Ishikawa (cell line): ENCODE measurements at regions not wholly inside any gene's neighbourhood (a gene's known extent, or its start where the extent isn't known, plus 50 kb on each side); places are given as distances from the start of the nearest gene placed in this dataset.

Experiments
- CEBPB ChIP-seq: IDR thresholded peaks from 2 replicates; pipeline ENCODE4 v1.6.1; 2012
- EGR1 ChIP-seq: IDR thresholded peaks from 2 replicates; pipeline ENCODE4 v1.6.1; 2012
- EP300 ChIP-seq: IDR thresholded peaks from 2 replicates; pipeline ENCODE4 v1.6.1; 2012; ENCODE audit warnings: borderline replicate concordance
- FOXM1 ChIP-seq: IDR thresholded peaks from 2 replicates; pipeline ENCODE4 v1.6.1; 2012; ENCODE audit warnings: low read depth, borderline replicate concordance
- MAX ChIP-seq: IDR thresholded peaks from 2 replicates; pipeline ENCODE4 v1.6.1; 2012
- NFIC ChIP-seq: IDR thresholded peaks from 2 replicates; pipeline ENCODE4 v1.6.1; 2012
- RAD21 ChIP-seq: IDR thresholded peaks from 2 replicates; pipeline ENCODE4 v1.6.1; 2012; ENCODE audit warnings: low read depth
- TAF1 ChIP-seq: IDR thresholded peaks from 2 replicates; pipeline ENCODE4 v1.6.1; 2012; ENCODE audit warnings: low read depth, mild to moderate bottlenecking
- TCF12 ChIP-seq: IDR thresholded peaks from 2 replicates; pipeline ENCODE4 v1.6.1; 2012; ENCODE audit warnings: low read depth
- TEAD4 ChIP-seq: IDR thresholded peaks from 2 replicates; pipeline ENCODE4 v1.6.1; 2012
- YY1 ChIP-seq: IDR thresholded peaks from 2 replicates; pipeline ENCODE4 v1.6.1; 2012; ENCODE audit warnings: low read depth
- ZBTB7A ChIP-seq: IDR thresholded peaks from 2 replicates; pipeline ENCODE4 v1.6.1; 2012; ENCODE audit warnings: low read depth
- TF ChIP-seq, protein P1 (sequence below): IDR thresholded peaks from 2 replicates; pipeline ENCODE4 v1.6.1; 2012; ENCODE audit warnings: low read depth, mild to moderate bottlenecking

GRCh38 chr1:195908121-195908520 is 700.1 kb downstream of the KCNT2 start:
- TF ChIP-seq TAF1 (no peak), EGR1 (no peak), FOXM1 (no peak), NFIC (no peak), EP300 (no peak), MAX (no peak), TEAD4 (no peak), YY1 (no peak), RAD21 (no peak), CEBPB (no peak), ZBTB7A (no peak), TCF12 (no peak)
- TF ChIP-seq, protein P1, sequence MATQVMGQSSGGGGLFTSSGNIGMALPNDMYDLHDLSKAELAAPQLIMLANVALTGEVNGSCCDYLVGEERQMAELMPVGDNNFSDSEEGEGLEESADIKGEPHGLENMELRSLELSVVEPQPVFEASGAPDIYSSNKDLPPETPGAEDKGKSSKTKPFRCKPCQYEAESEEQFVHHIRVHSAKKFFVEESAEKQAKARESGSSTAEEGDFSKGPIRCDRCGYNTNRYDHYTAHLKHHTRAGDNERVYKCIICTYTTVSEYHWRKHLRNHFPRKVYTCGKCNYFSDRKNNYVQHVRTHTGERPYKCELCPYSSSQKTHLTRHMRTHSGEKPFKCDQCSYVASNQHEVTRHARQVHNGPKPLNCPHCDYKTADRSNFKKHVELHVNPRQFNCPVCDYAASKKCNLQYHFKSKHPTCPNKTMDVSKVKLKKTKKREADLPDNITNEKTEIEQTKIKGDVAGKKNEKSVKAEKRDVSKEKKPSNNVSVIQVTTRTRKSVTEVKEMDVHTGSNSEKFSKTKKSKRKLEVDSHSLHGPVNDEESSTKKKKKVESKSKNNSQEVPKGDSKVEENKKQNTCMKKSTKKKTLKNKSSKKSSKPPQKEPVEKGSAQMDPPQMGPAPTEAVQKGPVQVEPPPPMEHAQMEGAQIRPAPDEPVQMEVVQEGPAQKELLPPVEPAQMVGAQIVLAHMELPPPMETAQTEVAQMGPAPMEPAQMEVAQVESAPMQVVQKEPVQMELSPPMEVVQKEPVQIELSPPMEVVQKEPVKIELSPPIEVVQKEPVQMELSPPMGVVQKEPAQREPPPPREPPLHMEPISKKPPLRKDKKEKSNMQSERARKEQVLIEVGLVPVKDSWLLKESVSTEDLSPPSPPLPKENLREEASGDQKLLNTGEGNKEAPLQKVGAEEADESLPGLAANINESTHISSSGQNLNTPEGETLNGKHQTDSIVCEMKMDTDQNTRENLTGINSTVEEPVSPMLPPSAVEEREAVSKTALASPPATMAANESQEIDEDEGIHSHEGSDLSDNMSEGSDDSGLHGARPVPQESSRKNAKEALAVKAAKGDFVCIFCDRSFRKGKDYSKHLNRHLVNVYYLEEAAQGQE, result no peak
